Fibroblast of peridontal ligament (primary cell): ENCODE measurements at regions not wholly inside any gene's neighbourhood (a gene's known extent, or its start where the extent isn't known, plus 50 kb on each side); places are given as distances from the start of the nearest gene placed in this dataset.

ENCODE experiments used
- DNase-seq: peaks from one replicate; pipeline ENCODE4 v3.0.0-alpha.2; 2010; ENCODE audit errors: extremely low read depth

DNA sequence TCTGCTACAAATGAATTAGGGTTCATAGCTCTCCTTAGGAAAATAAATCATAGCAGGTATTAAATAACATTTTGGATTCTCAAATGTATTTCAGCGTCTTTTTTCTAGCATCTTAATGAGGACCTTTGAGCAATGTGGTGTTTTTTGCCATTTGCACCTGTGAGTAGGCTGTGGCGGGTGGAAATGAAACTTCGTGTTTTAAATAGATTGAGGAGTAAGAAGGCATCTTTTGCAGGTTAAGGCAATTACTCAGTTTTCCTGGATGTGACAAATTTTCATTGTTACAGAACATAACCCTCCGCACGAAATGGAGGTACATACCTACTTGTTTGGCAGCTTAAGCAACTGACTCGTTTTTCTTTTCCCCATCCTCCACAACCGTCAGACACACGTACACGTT lies 708.9 kb upstream of the NRSN1 start:
- no peak for DNase-seq

DNA sequence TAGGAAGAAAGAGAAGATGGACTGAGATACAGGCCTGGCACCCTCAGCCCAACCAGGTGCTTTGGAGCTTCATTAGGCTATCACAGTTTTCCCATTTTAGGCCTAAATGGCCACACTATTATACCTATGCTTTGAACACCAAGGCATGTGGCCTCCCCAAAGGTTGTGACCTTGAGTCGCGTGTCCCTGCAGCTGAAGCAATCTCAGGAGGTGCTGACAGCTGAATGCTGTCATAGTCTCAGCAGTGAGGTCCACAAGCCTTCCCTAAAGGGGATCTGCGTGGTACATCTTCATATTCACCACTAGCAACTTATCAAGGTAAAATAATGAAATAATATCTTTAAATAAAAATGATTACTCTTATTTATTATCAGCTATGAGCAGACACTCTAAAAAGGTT lies 707.9 kb upstream of the NRSN1 start:
- DNase-seq: no peak

DNA sequence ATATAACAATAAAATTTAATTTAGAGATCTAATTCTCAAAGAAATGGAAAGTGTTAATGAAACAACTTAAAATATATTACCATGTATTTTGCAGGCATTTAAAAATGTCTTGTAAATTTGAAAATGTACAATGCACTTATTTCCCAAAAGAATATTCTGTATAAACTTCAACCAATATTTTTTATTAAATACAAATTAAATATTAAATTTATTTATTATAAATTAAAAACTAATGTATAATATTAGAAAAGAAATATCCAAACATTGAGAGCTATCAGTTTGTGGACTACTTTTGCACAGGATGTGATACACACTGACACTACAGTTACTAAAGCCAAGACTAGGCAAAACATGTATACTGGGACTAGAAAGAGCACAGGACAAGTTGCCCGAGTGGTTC lies 707.0 kb upstream of the NRSN1 start:
- no peak for DNase-seq

DNA sequence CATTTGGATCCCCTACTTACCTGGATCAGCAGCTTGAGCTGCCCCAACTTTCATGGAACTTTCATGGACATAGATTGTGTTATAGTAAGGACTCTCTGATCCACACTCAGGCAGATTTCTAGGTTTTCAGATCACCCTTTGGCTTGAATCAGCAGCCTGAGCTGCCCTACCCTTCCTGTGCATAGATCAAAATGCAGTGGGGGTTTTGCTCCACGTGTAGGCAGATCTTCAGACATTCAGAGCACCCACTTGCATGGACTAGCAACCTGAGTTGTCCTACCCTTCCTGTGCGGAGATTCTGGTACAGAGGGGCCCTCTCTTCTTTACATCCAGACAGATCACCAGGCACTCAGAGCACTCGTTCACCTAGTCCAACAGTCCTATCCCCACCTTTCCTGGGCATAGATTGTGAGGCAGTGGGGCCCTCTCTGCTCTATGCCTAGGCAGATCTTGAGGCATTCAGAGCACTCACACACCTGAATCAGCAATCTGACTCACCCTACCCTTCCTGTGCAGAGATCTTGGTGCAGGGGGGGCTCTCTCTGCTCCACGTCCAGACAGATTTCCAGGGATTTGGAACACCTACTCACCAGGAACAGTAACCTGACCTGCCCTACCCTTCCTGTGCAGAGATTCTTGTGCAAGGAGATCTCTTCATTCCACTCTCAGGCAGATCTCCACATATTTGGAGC lies 705.2 kb upstream of the NRSN1 start:
- DNase-seq: no peak

DNA sequence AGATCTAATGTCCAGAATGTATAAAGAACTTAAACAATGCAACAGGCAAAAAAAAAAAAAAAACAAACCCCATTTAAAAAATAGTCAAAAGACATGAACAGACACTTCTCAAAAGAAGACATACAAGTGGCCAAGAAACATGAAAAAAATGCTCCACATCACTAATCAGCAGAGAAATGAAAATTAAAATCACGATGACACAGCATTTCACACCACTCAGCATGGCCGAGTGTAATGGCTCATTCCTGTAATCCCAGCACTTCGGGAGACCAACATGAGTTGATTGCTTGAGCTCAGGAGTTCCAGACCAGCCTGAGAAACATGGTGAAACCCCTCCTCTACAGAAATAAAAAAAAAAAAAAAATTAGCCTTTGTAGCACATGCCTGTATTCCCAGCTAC lies 701.4 kb upstream of the NRSN1 start:
- DNase-seq: no peak

DNA sequence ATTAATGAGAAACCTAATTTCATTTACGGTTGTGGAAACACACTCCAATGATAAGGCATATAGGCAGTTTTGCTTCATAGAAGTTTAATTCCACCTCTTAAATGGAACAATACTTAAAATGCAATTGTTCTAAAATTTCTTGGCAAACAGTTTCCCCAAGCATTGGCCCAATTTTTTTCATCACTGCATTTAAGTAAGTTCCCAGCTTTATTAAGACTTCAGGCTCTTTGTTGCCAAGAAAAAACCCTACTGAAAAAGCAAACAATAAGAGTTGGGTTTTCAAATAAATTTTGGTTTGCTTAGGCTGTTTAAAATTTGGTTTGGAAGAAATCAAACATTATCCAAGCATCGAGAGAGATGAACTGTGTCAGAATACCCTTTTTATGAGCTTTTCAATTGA lies 690.9 kb upstream of the NRSN1 start:
- DNase-seq: peak; percentile 17

DNA sequence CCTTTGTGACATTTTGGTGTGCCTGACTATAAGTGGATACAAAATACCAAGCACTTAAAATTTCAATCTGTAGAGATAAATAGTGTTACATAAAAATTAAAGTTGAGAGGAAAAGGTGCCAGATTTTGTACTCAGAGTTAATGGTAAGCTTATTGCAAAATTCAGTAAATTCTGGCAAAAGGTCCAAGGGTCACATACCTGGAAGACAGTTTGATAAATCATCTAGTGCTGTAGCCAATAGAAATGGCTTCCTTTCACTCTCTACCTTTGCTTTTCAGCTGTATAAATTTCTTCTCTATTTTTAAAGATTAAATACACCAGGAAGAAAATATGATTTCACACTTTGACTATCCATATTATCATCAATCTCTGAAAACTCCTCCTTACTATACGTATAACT lies 690.2 kb upstream of the NRSN1 start:
- DNase-seq: no peak

DNA sequence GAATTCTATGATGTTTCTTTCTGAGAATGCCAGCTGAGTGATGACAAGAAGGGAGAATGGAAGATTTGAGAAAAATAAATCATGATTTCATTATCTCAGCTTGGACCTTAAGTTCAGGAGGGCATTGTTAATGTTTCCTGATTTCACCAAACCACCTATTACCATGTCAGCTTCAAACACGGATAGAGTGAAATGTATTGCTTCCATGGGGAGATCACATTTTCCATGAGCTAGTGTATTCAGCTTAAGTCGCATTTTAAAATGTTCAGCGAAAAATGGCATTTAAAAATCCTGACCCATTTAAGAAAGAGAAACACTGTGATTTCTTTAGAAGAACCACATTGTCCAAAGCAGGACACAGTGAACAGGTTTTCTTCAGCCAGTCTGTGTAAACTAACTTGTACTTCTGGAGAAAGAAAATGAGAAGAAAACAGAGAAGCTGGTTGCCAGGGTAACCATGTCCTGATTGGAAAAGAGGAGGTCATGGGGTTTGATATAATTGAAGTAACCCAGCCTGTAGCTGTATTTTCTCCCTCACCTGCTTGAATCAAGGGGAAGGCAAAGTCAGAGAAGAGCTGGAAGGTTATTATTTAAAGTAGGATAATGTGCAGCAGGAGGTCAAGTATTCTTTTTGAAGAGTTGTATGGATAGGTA lies 684.1 kb upstream of the NRSN1 start:
- peak; percentile 10 for DNase-seq

DNA sequence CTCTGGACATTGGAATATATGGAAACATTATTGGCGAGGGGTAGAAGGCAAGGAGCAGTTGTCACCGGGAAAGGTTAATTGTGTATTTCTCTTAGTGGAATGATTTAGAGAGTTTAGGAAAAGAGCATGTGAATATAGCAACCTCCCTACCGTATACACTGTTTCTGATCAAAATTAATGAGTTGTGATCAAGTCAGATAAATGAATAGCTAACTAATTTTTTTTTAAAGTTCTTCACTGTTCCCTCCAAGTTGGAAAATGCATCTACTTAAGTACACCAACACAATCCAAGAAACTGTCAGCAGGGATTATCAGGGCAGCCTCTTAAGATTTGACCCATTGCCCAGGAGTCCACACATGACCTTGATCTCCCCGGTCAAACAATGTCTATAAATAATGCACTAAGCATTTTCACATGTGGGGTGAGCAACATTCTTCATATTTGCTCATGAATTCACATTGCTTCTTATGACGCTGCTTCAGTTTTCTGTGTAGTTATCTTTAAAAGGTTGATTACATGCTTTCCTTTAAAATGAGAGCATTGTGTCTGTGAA lies 680.8 kb upstream of the NRSN1 start:
- peak; percentile 66 for DNase-seq

DNA sequence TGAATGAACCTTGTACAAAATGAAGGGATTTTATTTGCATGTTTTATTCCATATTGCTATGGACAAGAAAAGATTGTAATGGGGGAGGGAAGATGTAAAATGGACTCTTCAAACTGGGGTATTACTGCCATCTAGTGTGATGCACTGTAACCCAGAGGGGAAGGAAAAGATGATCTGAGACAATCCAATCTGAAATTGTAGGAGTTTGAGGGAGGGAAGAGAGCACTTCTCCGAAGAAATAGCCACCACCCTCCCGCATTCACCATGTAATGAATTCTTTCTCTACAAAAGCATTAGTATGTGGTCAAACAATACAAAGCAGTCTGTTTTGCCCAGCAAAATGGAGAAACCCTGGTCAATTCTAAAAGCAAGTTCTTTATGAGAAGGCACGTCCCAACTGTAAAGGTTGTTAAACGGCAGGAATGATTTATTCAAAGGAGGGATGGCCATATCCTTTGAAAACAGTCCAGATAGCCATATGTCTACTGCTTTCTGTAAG lies 679.5 kb upstream of the NRSN1 start:
- DNase-seq: peak; percentile 88

DNA sequence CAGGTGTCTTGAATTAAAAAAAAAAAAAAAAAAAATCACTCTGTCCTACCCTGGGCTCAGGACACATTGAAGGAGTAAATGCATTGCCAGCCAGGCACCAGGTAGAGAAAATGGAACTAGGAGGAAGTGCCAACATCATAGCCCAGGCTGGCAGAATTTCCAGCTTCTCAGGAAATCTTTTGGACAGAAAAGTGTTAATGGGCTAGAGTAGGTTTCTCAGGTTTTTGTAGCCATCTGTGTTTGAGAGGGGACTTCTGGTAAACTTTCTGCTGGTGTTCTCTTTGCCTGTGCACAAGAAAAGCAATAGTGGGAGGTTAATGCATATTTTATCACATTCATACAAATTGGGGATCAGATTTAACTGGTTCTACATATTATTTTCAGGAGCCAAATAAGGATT lies 678.3 kb upstream of the NRSN1 start:
- DNase-seq: no peak

DNA sequence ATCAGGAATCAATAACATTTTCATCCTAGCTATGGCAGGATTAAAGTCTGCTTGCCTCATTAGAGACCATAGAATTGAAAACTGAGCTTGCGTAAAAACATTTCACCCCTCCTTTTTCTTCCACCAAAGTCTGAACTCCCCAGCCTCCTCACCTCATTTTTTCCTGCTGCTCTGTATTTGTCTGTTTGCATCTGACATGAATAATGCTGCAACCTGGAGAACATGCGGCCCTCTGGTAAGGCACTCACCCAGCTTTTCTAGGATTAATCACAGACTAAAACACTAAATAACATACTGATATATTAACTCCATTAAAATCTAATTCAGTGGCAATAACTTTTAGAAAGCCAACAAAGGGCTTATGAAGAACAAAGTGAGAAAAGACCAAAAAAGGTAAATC lies 677.7 kb upstream of the NRSN1 start:
- DNase-seq: no peak

DNA sequence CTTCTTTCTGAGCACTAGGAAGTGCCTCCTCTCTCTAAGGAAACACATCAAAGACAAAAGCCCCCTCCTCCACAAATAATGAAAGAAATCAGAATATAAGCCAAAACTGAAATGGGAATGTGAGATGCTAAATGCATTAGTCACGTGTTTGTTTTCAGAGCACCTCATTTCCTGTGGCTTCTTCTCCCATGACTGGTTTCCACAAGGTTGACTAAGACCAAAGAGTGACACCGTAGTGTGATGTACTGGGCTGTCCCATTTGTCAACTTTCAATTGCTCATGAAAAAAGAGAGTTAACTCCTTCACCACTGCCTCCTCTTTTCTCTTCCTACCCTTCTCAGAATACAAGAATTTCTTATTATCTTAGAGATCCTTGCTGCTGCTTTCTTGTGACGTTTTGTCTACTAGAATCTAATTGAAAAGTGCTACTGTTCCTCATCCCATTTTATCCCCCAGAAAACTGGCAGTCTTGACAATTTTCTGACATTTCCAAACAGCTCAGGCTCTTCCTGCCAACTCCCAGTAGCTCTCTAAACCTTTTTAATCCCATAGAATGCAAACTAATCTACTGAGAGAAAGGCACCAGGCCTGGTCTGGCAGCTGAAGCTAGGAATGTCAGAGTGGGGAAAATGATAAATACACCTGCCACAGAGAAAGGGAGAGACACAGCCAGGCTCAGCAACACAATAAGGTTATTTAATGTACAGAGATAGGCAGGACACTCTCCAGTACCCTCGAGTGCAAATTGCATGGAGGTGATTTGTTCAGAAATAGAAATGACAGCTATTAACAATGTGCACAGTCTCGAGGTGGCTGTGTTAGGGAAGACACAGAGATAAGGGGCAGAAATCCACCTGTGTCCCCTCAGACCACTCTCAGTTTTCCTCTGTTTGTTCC lies 671.7 kb upstream of the NRSN1 start:
- DNase-seq: no peak

DNA sequence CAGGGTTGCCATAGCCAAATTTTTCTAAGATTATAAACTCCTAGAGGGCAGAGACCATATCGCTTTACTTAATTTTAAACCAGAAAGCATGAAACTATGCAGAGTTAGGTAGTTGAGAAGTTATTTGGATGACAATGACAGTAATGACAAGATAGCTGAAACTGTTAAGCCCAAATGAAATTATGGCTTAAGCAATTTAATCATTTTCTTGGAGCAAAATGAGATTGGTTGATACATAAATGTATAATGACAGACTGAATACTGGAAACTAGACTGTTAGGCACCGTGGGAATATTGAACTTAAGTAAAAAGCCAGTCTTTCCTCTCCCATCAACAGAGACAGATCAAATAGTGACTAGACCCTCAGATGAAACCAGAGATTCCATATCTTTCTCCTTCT lies 670.3 kb upstream of the NRSN1 start:
- no peak for DNase-seq

DNA sequence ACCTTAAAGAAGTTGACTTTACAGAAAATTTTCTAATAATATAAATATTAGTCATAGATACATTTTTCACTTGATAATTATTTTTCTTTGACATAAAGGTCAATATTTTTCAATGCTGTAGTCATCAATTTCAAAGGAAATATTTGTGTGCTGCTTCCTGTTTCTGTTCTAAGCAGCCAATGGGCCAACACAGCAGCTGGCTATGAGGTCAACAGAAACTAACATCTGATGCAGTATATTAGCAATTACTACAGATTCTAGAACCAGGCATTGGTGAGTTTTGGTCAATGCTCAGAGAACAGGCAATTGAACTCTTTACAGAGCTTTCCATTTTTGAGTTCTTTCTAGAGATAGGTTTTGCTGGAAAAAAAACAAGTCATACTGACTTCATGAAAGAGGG lies 669.6 kb upstream of the NRSN1 start:
- DNase-seq: no peak

DNA sequence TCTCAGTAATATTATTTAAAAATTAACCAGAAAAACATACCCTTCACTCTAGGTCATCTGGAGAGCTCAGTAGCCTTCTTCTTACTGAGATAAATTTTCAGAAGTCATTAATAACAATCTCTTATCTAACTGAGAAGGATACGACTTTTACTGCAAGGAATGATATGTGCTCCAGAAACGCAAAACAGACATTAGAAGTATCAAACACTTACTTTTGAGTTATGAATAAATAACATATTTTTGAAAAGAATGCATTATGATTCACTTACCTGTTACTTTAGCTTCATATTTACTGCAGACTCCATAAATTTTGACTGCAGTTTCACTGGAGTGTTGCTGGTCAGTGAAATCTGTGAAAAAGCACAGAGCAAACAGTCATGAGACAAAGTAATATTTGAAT lies 668.7 kb upstream of the NRSN1 start:
- no peak for DNase-seq

DNA sequence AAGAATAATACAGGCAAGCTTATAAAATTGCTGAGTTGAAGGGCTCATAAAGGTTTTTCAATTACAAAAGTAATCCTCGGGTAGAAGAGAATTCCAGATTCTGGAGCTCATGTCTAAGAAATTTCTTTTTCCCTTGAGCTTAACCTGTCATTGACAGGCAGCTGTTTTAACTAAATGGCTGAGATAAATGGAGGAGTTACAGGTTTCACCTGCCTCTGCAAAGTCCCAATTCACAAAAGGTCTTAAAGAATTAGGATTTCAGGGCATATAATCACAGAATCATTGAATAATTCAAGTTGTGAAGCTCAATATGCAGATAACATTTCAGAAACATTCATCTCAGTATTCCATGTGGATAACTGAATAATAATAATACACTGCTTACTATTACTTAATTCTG lies 660.1 kb upstream of the NRSN1 start:
- DNase-seq: no peak

DNA sequence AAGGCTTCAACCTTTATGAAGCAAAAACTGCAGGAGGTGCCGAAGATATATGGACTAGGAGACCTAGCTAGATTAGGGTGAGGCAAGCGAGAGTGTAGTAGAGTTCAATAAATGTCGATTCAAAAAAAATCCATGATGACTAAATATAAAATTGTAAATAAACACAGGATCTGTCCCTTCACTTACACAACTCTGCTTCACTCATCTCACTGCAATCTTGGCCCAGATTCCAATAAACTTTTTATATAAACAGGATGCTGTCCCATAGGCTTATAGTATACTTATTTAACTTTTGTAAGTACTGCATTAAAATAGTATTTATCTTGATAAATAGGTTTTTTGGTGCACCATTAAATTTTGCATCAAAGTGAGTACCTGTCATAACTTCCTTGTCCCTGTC lies 648.4 kb upstream of the NRSN1 start:
- DNase-seq: no peak

DNA sequence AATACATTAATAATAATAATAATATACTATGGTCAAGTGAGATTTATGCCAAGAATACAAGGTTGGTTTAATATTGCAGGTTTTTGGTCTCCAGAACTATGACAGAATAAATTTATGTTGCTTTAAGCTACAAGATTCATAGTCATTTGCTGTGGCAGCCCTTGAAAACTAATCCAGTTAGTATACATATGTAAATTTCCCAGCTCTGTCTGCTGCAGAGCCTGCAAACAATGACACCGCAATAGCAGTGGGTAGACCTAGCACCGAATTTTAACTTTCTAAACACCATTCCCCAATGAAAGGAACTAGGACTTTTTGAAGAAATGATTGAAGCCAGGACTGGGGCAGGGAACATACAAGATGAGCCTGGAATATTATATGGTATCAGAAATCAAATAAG lies 647.7 kb upstream of the NRSN1 start:
- no peak for DNase-seq

DNA sequence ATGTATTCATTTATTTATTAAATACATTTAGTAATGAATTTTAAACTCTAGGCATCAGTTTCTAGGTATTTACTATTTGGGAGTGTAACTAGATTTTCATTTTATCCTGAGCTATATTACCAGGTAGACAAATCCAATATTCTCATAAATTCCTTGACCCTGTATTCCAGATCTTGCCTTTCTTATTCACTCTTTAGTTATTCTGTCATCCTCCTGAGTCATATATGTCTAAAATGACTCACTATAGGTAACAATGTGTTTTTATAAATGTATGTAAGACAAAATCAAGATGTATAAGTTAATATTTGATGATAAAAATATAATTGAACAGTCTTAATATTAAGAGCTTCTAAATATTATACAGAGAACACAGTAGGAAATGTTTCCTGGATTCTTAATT lies 642.1 kb upstream of the NRSN1 start:
- DNase-seq: no peak

DNA sequence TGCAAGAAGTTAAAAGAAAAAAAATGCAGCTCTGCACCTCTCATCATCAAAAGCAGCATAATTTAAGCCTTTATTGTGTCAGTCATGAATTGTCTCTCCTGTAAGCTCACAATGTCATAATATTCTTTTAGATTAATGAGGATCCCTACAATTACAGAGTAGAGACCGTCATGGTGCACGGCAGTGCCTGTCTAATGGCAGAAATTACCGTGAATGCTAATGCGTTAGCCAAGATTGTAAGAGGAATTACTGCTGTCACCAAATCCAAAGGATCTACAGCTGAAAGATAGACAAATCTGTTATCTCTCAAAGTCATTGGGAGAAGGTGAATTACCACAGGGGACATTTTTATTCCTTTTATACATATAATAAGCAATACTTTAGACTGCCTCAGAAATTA lies 631.6 kb upstream of the NRSN1 start:
- DNase-seq: no peak

DNA sequence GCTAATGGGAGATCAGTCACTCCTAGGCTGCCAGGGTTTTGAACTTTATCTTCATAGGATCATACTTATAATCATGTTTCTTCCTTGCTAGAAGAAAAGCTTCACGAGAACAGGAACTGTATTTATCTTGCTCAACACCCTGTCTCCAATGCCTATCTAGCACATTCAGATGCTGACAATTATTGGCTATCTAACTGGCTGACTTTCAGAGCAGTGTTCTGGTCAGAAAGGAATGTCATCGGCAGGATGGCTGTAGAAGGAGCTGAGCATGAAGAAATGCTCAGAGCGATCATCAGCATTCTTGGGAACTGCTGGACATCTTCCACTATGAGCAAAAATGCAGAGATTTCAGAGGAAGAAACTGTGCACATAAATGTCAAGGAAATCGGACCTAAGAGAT lies 628.0 kb upstream of the NRSN1 start:
- DNase-seq: peak; percentile 34
